ENCODE measurements at regions not wholly inside any gene's neighbourhood (a gene's known extent, or its start where the extent isn't known, plus 50 kb on each side); places are given as distances from the start of the nearest gene placed in this dataset.
A peak's percentile ranks its signal among the peaks of the same experiment; 100 is the strongest.

- no peak overlapping the region for H2BK5ac ChIP-seq (ENCODE audit: low read depth, low read length, poor library complexity, severe bottlenecking)
- WGBS: no CpG with 5 or more reads among the region's 1 CpG
- no peak overlapping the region for H3K14ac ChIP-seq (ENCODE audit: low read length in 2 of 2)
- no peak overlapping the region for H2AK5ac ChIP-seq (ENCODE audit: low read length, severe bottlenecking)
- H2BK120ac ChIP-seq (ENCODE audit: low read depth, low read length): no peak overlapping the region
- no peaks in the 10 kb centered on the region for H3K36me3 ChIP-seq (ENCODE audit: control insufficient read depth in 1 of 2, insufficient read depth in 2 of 2, low read depth in 1 of 2, low read length in 2 of 2)
- no peaks in the 10 kb centered on the region for H3K79me1 ChIP-seq (replicated peaks; ENCODE audit: low read length, poor library complexity, severe bottlenecking)
- H3K18ac ChIP-seq (ENCODE audit: low read depth in 1 of 2, low read length in 2 of 2): no peak overlapping the region
- no peak overlapping the region for H3K23ac ChIP-seq (ENCODE audit: low read length in 2 of 2)
- H2BK15ac ChIP-seq (ENCODE audit: low read depth, poor library complexity, severe bottlenecking): no peak overlapping the region
- no peak overlapping the region for H2BK12ac ChIP-seq (ENCODE audit: low read length in 2 of 2)
- H3K27me3 ChIP-seq (ENCODE audit: control insufficient read depth in 1 of 2, insufficient read depth in 1 of 2, low read length in 2 of 2): no peaks in the 10 kb centered on the region
- H4K91ac ChIP-seq (ENCODE audit: low read length): no peak overlapping the region
- no peak overlapping the region for H3K4ac ChIP-seq (ENCODE audit: low read depth in 1 of 2, low read length in 2 of 2)
- H2AFZ ChIP-seq (ENCODE audit: low read depth, low read length): no peak overlapping the region
- no peak overlapping the region for H3K4me2 ChIP-seq (ENCODE audit: low read length, poor library complexity, severe bottlenecking)
- DNase-seq: no peak
- H3K9me3 ChIP-seq (ENCODE audit: control insufficient read depth, low read length): no peaks in the 10 kb centered on the region
- H4K8ac ChIP-seq (ENCODE audit: low read length): no peak overlapping the region
- H3K9ac ChIP-seq (ENCODE audit: low read length): no peak overlapping the region
- no peak overlapping the region for H3K4me3 ChIP-seq (ENCODE audit: insufficient read depth in 1 of 2, low read depth in 1 of 2, low read length in 2 of 2)
- H3K4me1 ChIP-seq (ENCODE audit: control insufficient read depth, insufficient read depth, low read depth, low read length): no peaks in the 10 kb centered on the region
- no peak overlapping the region for H3K27ac ChIP-seq (ENCODE audit: low read length, poor library complexity, severe bottlenecking)
Observed at GRCh38 chr6:100247123-100247522, 217.6 kb downstream of the SIM1 start.

- H3K27ac ChIP-seq (ENCODE audit: low read length, poor library complexity, severe bottlenecking): no peak overlapping the region
- no peak overlapping the region for H3K18ac ChIP-seq (ENCODE audit: low read depth in 1 of 2, low read length in 2 of 2)
- H4K8ac ChIP-seq (ENCODE audit: low read length): no peak overlapping the region
- no peak overlapping the region for H3K9ac ChIP-seq (ENCODE audit: low read length)
- no peaks in the 10 kb centered on the region for H3K27me3 ChIP-seq (ENCODE audit: control insufficient read depth in 1 of 2, insufficient read depth in 1 of 2, low read length in 2 of 2)
- H3K4ac ChIP-seq (ENCODE audit: low read depth in 1 of 2, low read length in 2 of 2): no peak overlapping the region
- no peaks in the 10 kb centered on the region for H3K4me1 ChIP-seq (ENCODE audit: control insufficient read depth, insufficient read depth, low read depth, low read length)
- WGBS: no CpG with 5 or more reads among the region's 1 CpG
- no peak overlapping the region for H2BK12ac ChIP-seq (ENCODE audit: low read length in 2 of 2)
- H2BK5ac ChIP-seq (ENCODE audit: low read depth, low read length, poor library complexity, severe bottlenecking): no peak overlapping the region
- H3K36me3 ChIP-seq (ENCODE audit: control insufficient read depth in 1 of 2, insufficient read depth in 2 of 2, low read depth in 1 of 2, low read length in 2 of 2): no peaks in the 10 kb centered on the region
- H3K23ac ChIP-seq (ENCODE audit: low read length in 2 of 2): no peak overlapping the region
- no peak overlapping the region for H4K91ac ChIP-seq (ENCODE audit: low read length)
- no peak overlapping the region for H3K4me2 ChIP-seq (ENCODE audit: low read length, poor library complexity, severe bottlenecking)
- DNase-seq: peak; percentile 30
- no peak overlapping the region for H2BK120ac ChIP-seq (ENCODE audit: low read depth, low read length)
- H2AK5ac ChIP-seq (ENCODE audit: low read length, severe bottlenecking): no peak overlapping the region
- H2BK15ac ChIP-seq (ENCODE audit: low read depth, poor library complexity, severe bottlenecking): no peak overlapping the region
- H3K79me1 ChIP-seq (replicated peaks; ENCODE audit: low read length, poor library complexity, severe bottlenecking): no peaks in the 10 kb centered on the region
- H3K4me3 ChIP-seq (ENCODE audit: insufficient read depth in 1 of 2, low read depth in 1 of 2, low read length in 2 of 2): no peak overlapping the region
- no peaks in the 10 kb centered on the region for H3K9me3 ChIP-seq (ENCODE audit: control insufficient read depth, low read length)
- no peak overlapping the region for H2AFZ ChIP-seq (ENCODE audit: low read depth, low read length)
- no peak overlapping the region for H3K14ac ChIP-seq (ENCODE audit: low read length in 2 of 2)
Observed at GRCh38 chr6:100246206-100246605, 218.5 kb downstream of the SIM1 start.

GRCh38 chr6:100240798-100241197 is 223.9 kb downstream of the SIM1 start:
- Histone ChIP-seq H3K4me1 (ENCODE audit: control insufficient read depth, insufficient read depth, low read depth, low read length) (no peaks in the 10 kb centered on the region), H3K27me3 (ENCODE audit: control insufficient read depth in 1 of 2, insufficient read depth in 1 of 2, low read length in 2 of 2) (no peaks in the 10 kb centered on the region), H3K23ac (ENCODE audit: low read length in 2 of 2) (no peak overlapping the region), H4K91ac (ENCODE audit: low read length) (no peak overlapping the region), H3K18ac (ENCODE audit: low read depth in 1 of 2, low read length in 2 of 2) (no peak overlapping the region), H2BK15ac (ENCODE audit: low read depth, poor library complexity, severe bottlenecking) (no peak overlapping the region), H3K9ac (ENCODE audit: low read length) (no peak overlapping the region), H3K27ac (ENCODE audit: low read length, poor library complexity, severe bottlenecking) (no peak overlapping the region), H3K4me2 (ENCODE audit: low read length, poor library complexity, severe bottlenecking) (no peak overlapping the region), H2AK5ac (ENCODE audit: low read length, severe bottlenecking) (no peak overlapping the region), H2BK12ac (ENCODE audit: low read length in 2 of 2) (no peak overlapping the region), H3K36me3 (ENCODE audit: control insufficient read depth in 1 of 2, insufficient read depth in 2 of 2, low read depth in 1 of 2, low read length in 2 of 2) (no peaks in the 10 kb centered on the region), H2BK5ac (ENCODE audit: low read depth, low read length, poor library complexity, severe bottlenecking) (no peak overlapping the region), H3K4ac (ENCODE audit: low read depth in 1 of 2, low read length in 2 of 2) (no peak overlapping the region), H3K4me3 (ENCODE audit: insufficient read depth in 1 of 2, low read depth in 1 of 2, low read length in 2 of 2) (no peak overlapping the region), H2AFZ (ENCODE audit: low read depth, low read length) (no peak overlapping the region), H3K14ac (ENCODE audit: low read length in 2 of 2) (no peak overlapping the region), H4K8ac (ENCODE audit: low read length) (no peak overlapping the region), H3K79me1 (replicated peaks; ENCODE audit: low read length, poor library complexity, severe bottlenecking) (no peaks in the 10 kb centered on the region), H2BK120ac (ENCODE audit: low read depth, low read length) (no peak overlapping the region), H3K9me3 (ENCODE audit: control insufficient read depth, low read length) (no peaks in the 10 kb centered on the region)
- DNase-seq: no peak

- Histone ChIP-seq H3K36me3 (ENCODE audit: control insufficient read depth in 1 of 2, insufficient read depth in 2 of 2, low read depth in 1 of 2, low read length in 2 of 2) (no peaks in the 10 kb centered on the region), H4K8ac (ENCODE audit: low read length) (no peak overlapping the region), H3K27ac (ENCODE audit: low read length, poor library complexity, severe bottlenecking) (no peak overlapping the region), H2BK120ac (ENCODE audit: low read depth, low read length) (no peak overlapping the region), H3K9ac (ENCODE audit: low read length) (no peak overlapping the region), H2BK12ac (ENCODE audit: low read length in 2 of 2) (no peak overlapping the region), H2BK15ac (ENCODE audit: low read depth, poor library complexity, severe bottlenecking) (no peak overlapping the region), H3K27me3 (ENCODE audit: control insufficient read depth in 1 of 2, insufficient read depth in 1 of 2, low read length in 2 of 2) (no peaks in the 10 kb centered on the region), H3K23ac (ENCODE audit: low read length in 2 of 2) (no peak overlapping the region), H3K14ac (ENCODE audit: low read length in 2 of 2) (no peak overlapping the region), H2AFZ (ENCODE audit: low read depth, low read length) (no peak overlapping the region), H3K9me3 (ENCODE audit: control insufficient read depth, low read length) (no peaks in the 10 kb centered on the region), H3K4me3 (ENCODE audit: insufficient read depth in 1 of 2, low read depth in 1 of 2, low read length in 2 of 2) (no peak overlapping the region), H3K18ac (ENCODE audit: low read depth in 1 of 2, low read length in 2 of 2) (no peak overlapping the region), H2BK5ac (ENCODE audit: low read depth, low read length, poor library complexity, severe bottlenecking) (no peak overlapping the region), H3K4me2 (ENCODE audit: low read length, poor library complexity, severe bottlenecking) (no peak overlapping the region), H4K91ac (ENCODE audit: low read length) (no peak overlapping the region), H3K79me1 (replicated peaks; ENCODE audit: low read length, poor library complexity, severe bottlenecking) (no peaks in the 10 kb centered on the region), H2AK5ac (ENCODE audit: low read length, severe bottlenecking) (no peak overlapping the region), H3K4ac (ENCODE audit: low read depth in 1 of 2, low read length in 2 of 2) (no peak overlapping the region), H3K4me1 (ENCODE audit: control insufficient read depth, insufficient read depth, low read depth, low read length) (no peaks in the 10 kb centered on the region)
- no peak for DNase-seq
- 91% methylated on average over 1 of the region's 2 CpGs for WGBS
Observed at GRCh38 chr6:100237821-100238220, 226.9 kb downstream of the SIM1 start.
